Astrocyte (in vitro differentiated cells and primary cell): ENCODE measurements at regions not wholly inside any gene's neighbourhood (a gene's known extent, or its start where the extent isn't known, plus 50 kb on each side); places are given as distances from the start of the nearest gene placed in this dataset.

ENCODE experiments used
- DNase-seq: peaks from one replicate; pipeline ENCODE4 v3.0.0-alpha.2; 2010; ENCODE audit warnings: low read depth
- FAIRE-seq: peaks from 2 replicates; lab custom pipeline; 2011; peaks lifted over from hg19 to GRCh38; lab: Jason Lieb, UNC
- H2AFZ ChIP-seq: 2 replicates; pipeline ENCODE4 v1.6.0; 2012; ENCODE audit warnings: low read depth, low read length, inconsistent platforms
- H3K27ac ChIP-seq: 2 replicates; pipeline ENCODE4 v1.5.1; 2011; ENCODE audit warnings: low read depth, low read length, inconsistent platforms
- H3K27me3 ChIP-seq: 2 replicates; pipeline ENCODE4 v1.6.0; 2011; ENCODE audit warnings: low read length, inconsistent platforms; ENCODE audit not compliant: insufficient read depth
- H3K36me3 ChIP-seq: 2 replicates; pipeline ENCODE4 v1.5.1; 2011; ENCODE audit warnings: low read length, inconsistent platforms; ENCODE audit not compliant: insufficient read depth
- H3K4me1 ChIP-seq: 2 replicates; pipeline ENCODE4 v1.5.1; 2011; ENCODE audit warnings: low read length, inconsistent platforms; ENCODE audit not compliant: insufficient read depth
- H3K4me2 ChIP-seq: 2 replicates; pipeline ENCODE4 v1.6.0; 2012; ENCODE audit warnings: low read length, inconsistent platforms
- H3K4me3 ChIP-seq: 2 replicates; pipeline ENCODE4 v1.5.1; 2011; ENCODE audit warnings: low read depth, mild to moderate bottlenecking, low read length, inconsistent platforms; ENCODE audit not compliant: insufficient read depth
- H3K79me2 ChIP-seq: 2 replicates; pipeline ENCODE4 v1.6.0; 2012; ENCODE audit warnings: mild to moderate bottlenecking, low read length, inconsistent platforms; ENCODE audit not compliant: insufficient read depth
- H3K9ac ChIP-seq: 2 replicates; pipeline ENCODE4 v1.6.0; 2012; ENCODE audit warnings: mild to moderate bottlenecking, low read length, inconsistent platforms
- H3K9me3 ChIP-seq: 2 replicates; pipeline ENCODE4 v1.5.1; 2012; ENCODE audit warnings: low read depth, mild to moderate bottlenecking, low read length, inconsistent platforms; ENCODE audit not compliant: insufficient read depth
- H4K20me1 ChIP-seq: 2 replicates; pipeline ENCODE4 v1.6.0; 2012; ENCODE audit warnings: low read length, inconsistent platforms; ENCODE audit not compliant: insufficient read depth
- H3K27ac Mint-ChIP-seq: one replicate; pipeline ENCODE4 v1.8.0; 2021; ENCODE audit warnings: mild to moderate bottlenecking, mixed read lengths; ENCODE audit not compliant: unreplicated experiment
- H3K27me3 Mint-ChIP-seq: one replicate; pipeline ENCODE4 v1.8.0; 2021; ENCODE audit warnings: low read depth, mixed read lengths; ENCODE audit not compliant: unreplicated experiment
- H3K36me3 Mint-ChIP-seq: one replicate; pipeline ENCODE4 v1.8.0; 2021; ENCODE audit warnings: low read depth, mixed read lengths; ENCODE audit not compliant: unreplicated experiment
- H3K4me1 Mint-ChIP-seq: one replicate; pipeline ENCODE4 v1.8.0; 2021; ENCODE audit warnings: low read depth, mixed read lengths; ENCODE audit not compliant: unreplicated experiment
- H3K4me3 Mint-ChIP-seq: one replicate; pipeline ENCODE4 v1.8.0; 2021; ENCODE audit warnings: mild to moderate bottlenecking, moderate library complexity, mixed read lengths; ENCODE audit not compliant: unreplicated experiment
- H3K9me3 Mint-ChIP-seq: one replicate; pipeline ENCODE4 v1.8.0; 2021; ENCODE audit warnings: mild to moderate bottlenecking, mixed read lengths; ENCODE audit not compliant: unreplicated experiment
- CTCF ChIP-seq: IDR thresholded peaks from 2 replicates; pipeline ENCODE4 v1.5.1; 2011; ENCODE audit warnings: low read depth, mild to moderate bottlenecking, inconsistent platforms, low read length, moderate library complexity; ENCODE audit not compliant: insufficient read depth
- EZH2 ChIP-seq: IDR thresholded peaks from 2 replicates; pipeline ENCODE4 v1.6.1; 2012; ENCODE audit warnings: mild to moderate bottlenecking, low read length, inconsistent platforms; ENCODE audit not compliant: insufficient read depth

- Histone ChIP-seq H3K9me3 (no peaks in the 10 kb centered on the region), H3K4me2 (peak overlapping the region; percentile 56), H3K4me1 (peaks cover 22% of the 10 kb centered on the region), H3K9ac (peak overlapping the region; percentile 59), H3K4me3 (no peak overlapping the region), H3K27ac (peak overlapping the region; percentile 56), H3K79me2 (no peaks in the 10 kb centered on the region), H3K36me3 (no peaks in the 10 kb centered on the region), H2AFZ (peak overlapping the region; percentile 13), H3K27me3 (no peaks in the 10 kb centered on the region), H4K20me1 (no peaks in the 10 kb centered on the region)
- FAIRE-seq (peak; percentile 9), DNase-seq (peak; percentile 78)
- H3K4me1 Mint-ChIP-seq, result peaks cover 9% of the 10 kb centered on the region
- H3K4me3 Mint-ChIP-seq, result no peak overlapping the region
- peaks cover 2% of the 10 kb centered on the region for H3K27me3 Mint-ChIP-seq
- no peaks in the 10 kb centered on the region for H3K36me3 Mint-ChIP-seq
- TF ChIP-seq EZH2 (no peak), CTCF (no peak)
- H3K9me3 Mint-ChIP-seq, result no peaks in the 10 kb centered on the region
- no peak overlapping the region for H3K27ac Mint-ChIP-seq
Observed at GRCh38 chr10:29794776-29795611, 160.2 kb upstream of the SVIL start.

DNA sequence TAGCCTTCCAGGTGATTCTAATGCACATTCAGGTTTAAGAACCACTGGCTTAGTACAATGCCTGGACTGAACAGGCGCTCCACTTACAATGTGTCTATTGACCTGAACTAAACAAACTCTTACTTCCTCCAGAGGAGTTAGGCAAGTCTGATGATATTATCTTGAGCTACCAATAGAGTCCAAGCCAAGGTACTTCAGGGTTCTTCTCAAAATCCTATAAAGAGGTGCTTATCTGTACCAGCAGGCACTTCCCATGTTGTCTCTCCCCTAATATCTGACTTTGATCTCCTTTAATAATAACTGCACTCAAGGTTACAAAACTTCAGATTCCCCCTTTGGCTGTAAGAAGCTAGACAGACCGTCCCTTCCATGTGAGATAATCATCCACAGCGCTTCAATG, 157.0 kb upstream of the SVIL start:
- no peak for DNase-seq
- H4K20me1 ChIP-seq, result no peaks in the 10 kb centered on the region
- no peaks in the 10 kb centered on the region for H3K36me3 ChIP-seq
- H3K4me3 ChIP-seq, result no peak overlapping the region
- no peaks in the 10 kb centered on the region for H3K9me3 ChIP-seq
- peaks cover 9% of the 10 kb centered on the region for H3K4me1 Mint-ChIP-seq
- H3K9me3 Mint-ChIP-seq, result no peaks in the 10 kb centered on the region
- no peak overlapping the region for H3K9ac ChIP-seq
- H3K79me2 ChIP-seq, result no peaks in the 10 kb centered on the region
- TF ChIP-seq CTCF (no peak), EZH2 (no peak)
- peaks cover 2% of the 10 kb centered on the region for H3K27me3 Mint-ChIP-seq
- peaks cover 22% of the 10 kb centered on the region for H3K4me1 ChIP-seq
- H2AFZ ChIP-seq, result no peak overlapping the region
- no peak overlapping the region for H3K4me3 Mint-ChIP-seq
- FAIRE-seq, result no peak
- H3K27me3 ChIP-seq, result no peaks in the 10 kb centered on the region
- H3K27ac Mint-ChIP-seq, result no peak overlapping the region
- H3K4me2 ChIP-seq, result no peak overlapping the region
- H3K27ac ChIP-seq, result no peak overlapping the region
- no peaks in the 10 kb centered on the region for H3K36me3 Mint-ChIP-seq

GRCh38 chr10:29790207-29790606, 155.4 kb upstream of the SVIL start:
- H3K4me2 ChIP-seq, result no peak overlapping the region
- no peaks in the 10 kb centered on the region for H4K20me1 ChIP-seq
- H3K4me1 Mint-ChIP-seq, result peaks cover 2% of the 10 kb centered on the region
- no peak overlapping the region for H3K9ac ChIP-seq
- H3K4me3 Mint-ChIP-seq, result no peak overlapping the region
- peaks cover 10% of the 10 kb centered on the region for H3K4me1 ChIP-seq
- no peak overlapping the region for H2AFZ ChIP-seq
- H3K27me3 Mint-ChIP-seq, result peaks cover 2% of the 10 kb centered on the region
- no peaks in the 10 kb centered on the region for H3K27me3 ChIP-seq
- H3K36me3 Mint-ChIP-seq, result no peaks in the 10 kb centered on the region
- DNase-seq (no peak), FAIRE-seq (no peak)
- H3K79me2 ChIP-seq, result no peaks in the 10 kb centered on the region
- no peak for TF ChIP-seq EZH2
- no peak for TF ChIP-seq CTCF
- no peaks in the 10 kb centered on the region for H3K36me3 ChIP-seq
- no peak overlapping the region for H3K27ac Mint-ChIP-seq
- H3K4me3 ChIP-seq, result no peak overlapping the region
- no peaks in the 10 kb centered on the region for H3K9me3 Mint-ChIP-seq
- no peak overlapping the region for H3K27ac ChIP-seq
- H3K9me3 ChIP-seq, result no peaks in the 10 kb centered on the region
